Neural cell (in vitro differentiated cells): ENCODE measurements at regions not wholly inside any gene's neighbourhood (a gene's known extent, or its start where the extent isn't known, plus 50 kb on each side); places are given as distances from the start of the nearest gene placed in this dataset.

ENCODE experiments used
- H2AFZ ChIP-seq: fragments of 200-600, 300-800 bp; sonication (generic), shearing (Covaris generic); 2 replicates; pipeline ENCODE4 v1.6.0; 2014; ENCODE audit warnings: low read depth, mild to moderate bottlenecking, antibody characterized with exemption, low read length, moderate library complexity
- H3F3A ChIP-seq: fragments of 200-600 bp; shearing (Covaris generic); 2 replicates; pipeline ENCODE4 v1.6.1; 2016; ENCODE audit warnings: mild to moderate bottlenecking, moderate library complexity, mixed read lengths, antibody characterized with exemption, low read length; ENCODE audit not compliant: insufficient read depth, poor library complexity, severe bottlenecking
- H3K27ac ChIP-seq: fragments of 200-600, 300-800 bp; sonication (generic), shearing (Covaris generic); 2 replicates; pipeline ENCODE4 v1.5.1; 2014; ENCODE audit warnings: mild to moderate bottlenecking, low read length, moderate library complexity
- H3K27me3 ChIP-seq: fragments of 300-800, 200-600 bp; sonication (generic), shearing (Covaris generic); 2 replicates; pipeline ENCODE4 v1.6.0; 2014; ENCODE audit warnings: mild to moderate bottlenecking, low read depth, low read length, moderate library complexity; ENCODE audit not compliant: insufficient read depth
- H3K36me3 ChIP-seq: fragments of 300-800, 200-600 bp; sonication (generic), shearing (Covaris generic); 2 replicates; pipeline ENCODE4 v1.5.1; 2014; ENCODE audit warnings: mild to moderate bottlenecking, antibody characterized with exemption, low read length, moderate library complexity; ENCODE audit not compliant: insufficient read depth
- H3K4me2 ChIP-seq: fragments of 300-800, 200-600 bp; sonication (generic), shearing (Covaris generic); 2 replicates; pipeline ENCODE4 v1.6.0; 2014; ENCODE audit warnings: mild to moderate bottlenecking, low read length
- H3K4me3 ChIP-seq: fragments of 300-800, 200-600 bp; sonication (generic), shearing (Covaris generic); 2 replicates; pipeline ENCODE4 v1.5.1; 2014; ENCODE audit warnings: mild to moderate bottlenecking, low read length, moderate library complexity
- H3K79me2 ChIP-seq: fragments of 200-600 bp; shearing (Covaris generic); replicated peaks from 2 replicates; pipeline ENCODE4 v1.6.0; 2014; ENCODE audit warnings: mild to moderate bottlenecking, low read length, moderate library complexity; ENCODE audit not compliant: insufficient read depth
- H3K9ac ChIP-seq: fragments of 300-800, 200-600 bp; sonication (generic), shearing (Covaris generic); 2 replicates; pipeline ENCODE4 v1.6.1; 2016; ENCODE audit warnings: mild to moderate bottlenecking, low read length, mixed read lengths
- H3K9me2 ChIP-seq: fragments of 200-600 bp; shearing (Covaris generic); 2 replicates; pipeline ENCODE4 v1.6.1; 2016; ENCODE audit warnings: mild to moderate bottlenecking, low read length, mixed read lengths; ENCODE audit not compliant: insufficient read depth
- H3K9me3 ChIP-seq: fragments of 200-600, 300-800 bp; sonication (generic), shearing (Covaris generic); 2 replicates; pipeline ENCODE4 v1.6.1; 2016; ENCODE audit warnings: mild to moderate bottlenecking, mixed run types, low read length, moderate library complexity, mixed read lengths
- H4K20me1 ChIP-seq: fragments of 200-600 bp; shearing (Covaris generic); 2 replicates; pipeline ENCODE4 v1.6.1; 2016; ENCODE audit warnings: mild to moderate bottlenecking, mixed run types; ENCODE audit not compliant: insufficient read depth
- CTCF ChIP-seq: fragments of 450-650 bp; IDR thresholded peaks from 2 replicates; pipeline ENCODE4 v1.5.1; 2014; ENCODE audit warnings: antibody characterized with exemption, mild to moderate bottlenecking, moderate library complexity; ENCODE audit not compliant: poor library complexity, severe bottlenecking
- EP300 ChIP-seq: fragments of 450-650 bp; conservative IDR thresholded peaks from 2 replicates; pipeline ENCODE4 v1.6.1; 2014; ENCODE audit warnings: antibody characterized with exemption, mild to moderate bottlenecking, moderate library complexity; ENCODE audit not compliant: poor library complexity, severe bottlenecking
- EZH2 ChIP-seq: fragments of 200-600, 300-800 bp; shearing (Covaris generic), sonication (generic); IDR thresholded peaks from 2 replicates; pipeline ENCODE4 v1.6.1; 2014; ENCODE audit warnings: antibody characterized with exemption, low read length, borderline replicate concordance, mild to moderate bottlenecking; ENCODE audit not compliant: insufficient read depth, poor library complexity, severe bottlenecking
- MXI1 ChIP-seq: fragments of 450-650 bp; conservative IDR thresholded peaks from 2 replicates; pipeline ENCODE4 v1.6.1; 2014; ENCODE audit warnings: antibody characterized with exemption, mild to moderate bottlenecking; ENCODE audit not compliant: poor library complexity, severe bottlenecking
- POLR2AphosphoS5 ChIP-seq: IDR thresholded peaks from 2 replicates; pipeline ENCODE4 v1.6.1; 2012
- RAD21 ChIP-seq: fragments of 450-650 bp; conservative IDR thresholded peaks from 2 replicates; pipeline ENCODE4 v1.6.1; 2014; ENCODE audit warnings: antibody characterized with exemption, mild to moderate bottlenecking, moderate library complexity
- REST ChIP-seq: IDR thresholded peaks from 2 replicates; pipeline ENCODE4 v1.6.1; 2012; ENCODE audit warnings: borderline replicate concordance
- SMC3 ChIP-seq: fragments of 450-650 bp; conservative IDR thresholded peaks from 2 replicates; pipeline ENCODE4 v1.6.1; 2014; ENCODE audit warnings: antibody characterized with exemption, mild to moderate bottlenecking, moderate library complexity; ENCODE audit not compliant: poor library complexity
- TAF1 ChIP-seq: IDR thresholded peaks from 2 replicates; pipeline ENCODE4 v1.6.1; 2012; ENCODE audit warnings: low read depth

GRCh38 chr11:90635886-90636285 is 413.0 kb upstream of the CHORDC1 start:
- H4K20me1 ChIP-seq: no peaks in the 10 kb centered on the region
- no peaks in the 10 kb centered on the region for H3K36me3 ChIP-seq
- H3K27ac ChIP-seq: no peak overlapping the region
- no peaks in the 10 kb centered on the region for H3F3A ChIP-seq
- no peak overlapping the region for H3K9ac ChIP-seq
- H3K27me3 ChIP-seq: no peaks in the 10 kb centered on the region
- H3K4me3 ChIP-seq: no peak overlapping the region
- TF ChIP-seq RAD21 (no peak), REST (no peak), EP300 (no peak), SMC3 (no peak), EZH2 (no peak), CTCF (no peak), TAF1 (no peak), POLR2AphosphoS5 (no peak), MXI1 (no peak)
- no peak overlapping the region for H3K4me2 ChIP-seq
- no peak overlapping the region for H2AFZ ChIP-seq
- no peaks in the 10 kb centered on the region for H3K9me3 ChIP-seq
- H3K9me2 ChIP-seq: no peaks in the 10 kb centered on the region
- H3K79me2 ChIP-seq: no peaks in the 10 kb centered on the region

GRCh38 chr11:90635151-90635550 is 412.3 kb upstream of the CHORDC1 start:
- Histone ChIP-seq H2AFZ (no peak overlapping the region), H3K79me2 (no peaks in the 10 kb centered on the region), H3K4me3 (no peak overlapping the region), H3K9ac (no peak overlapping the region), H3K27ac (no peak overlapping the region), H3F3A (no peaks in the 10 kb centered on the region), H3K27me3 (no peaks in the 10 kb centered on the region), H3K9me2 (no peaks in the 10 kb centered on the region), H3K4me2 (no peak overlapping the region), H3K36me3 (no peaks in the 10 kb centered on the region), H3K9me3 (no peaks in the 10 kb centered on the region), H4K20me1 (no peaks in the 10 kb centered on the region)
- TF ChIP-seq RAD21: no peak
- no peak for TF ChIP-seq TAF1
- TF ChIP-seq POLR2AphosphoS5: no peak
- no peak for TF ChIP-seq REST
- no peak for TF ChIP-seq CTCF
- TF ChIP-seq EZH2: no peak
- no peak for TF ChIP-seq MXI1
- TF ChIP-seq EP300: no peak
- TF ChIP-seq SMC3: no peak
